GM23338 (cell line): ENCODE measurements at regions not wholly inside any gene's neighbourhood (a gene's known extent, or its start where the extent isn't known, plus 50 kb on each side); places are given as distances from the start of the nearest gene placed in this dataset.

Experiments used
- CREB1 ChIP-seq: fragments of 250-450 bp; sonication (Bioruptor Pico); IDR thresholded peaks from 2 replicates; pipeline ENCODE4 v1.5.0; 2020; ENCODE audit warnings: low read depth, mild to moderate bottlenecking, moderate library complexity
- CTCF ChIP-seq, 2 experiments: fragments of 200-600 bp in 1 of 2; sonication (generic) in 1 of 2; conservative IDR thresholded peaks; 2 replicates each; pipeline versions ENCODE4 v1.5.1 to v1.6.1; 2016 to 2017; ENCODE audit warnings: antibody characterized with exemption in 2 of 2, low read depth in 2 of 2, mild to moderate bottlenecking in 2 of 2, moderate library complexity in 1 of 2
- ETS1 ChIP-seq: IDR thresholded peaks from 2 replicates; pipeline ENCODE4 v1.6.1; 2016; ENCODE audit warnings: antibody characterized with exemption
- EZH2 ChIP-seq: fragments of 200-600 bp; sonication (generic); IDR thresholded peaks from one replicate; pipeline ENCODE4 v1.8.0; 2017; ENCODE audit warnings: antibody characterized with exemption, mild to moderate bottlenecking, low read depth; ENCODE audit not compliant: unreplicated experiment
- EZH2phosphoT487 ChIP-seq: fragments of 200-600 bp; sonication (generic); IDR thresholded peaks from one replicate; pipeline ENCODE4 v1.8.1; 2018; ENCODE audit warnings: antibody characterized with exemption; ENCODE audit not compliant: unreplicated experiment
- JUNB ChIP-seq: IDR thresholded peaks from one replicate; pipeline ENCODE4 v1.6.1; 2016; ENCODE audit warnings: antibody characterized with exemption; ENCODE audit not compliant: unreplicated experiment
- NANOG ChIP-seq: IDR thresholded peaks from 2 replicates; pipeline ENCODE4 v1.6.1; 2016; ENCODE audit warnings: antibody characterized with exemption, borderline replicate concordance
- POLR2AphosphoS5 ChIP-seq: IDR thresholded peaks from 2 replicates; pipeline ENCODE4 v1.6.1; 2016; ENCODE audit warnings: antibody characterized with exemption, low read depth
- REST ChIP-seq: IDR thresholded peaks from one replicate; pipeline ENCODE4 v1.6.1; 2018; ENCODE audit warnings: antibody characterized with exemption; ENCODE audit not compliant: unreplicated experiment
- STAT1 ChIP-seq: IDR thresholded peaks from one replicate; pipeline ENCODE4 v1.6.1; 2016; ENCODE audit warnings: antibody characterized with exemption; ENCODE audit not compliant: unreplicated experiment
- ZNF462 ChIP-seq: fragments of 250-450 bp; sonication (Bioruptor Pico); IDR thresholded peaks from 2 replicates; pipeline ENCODE4 v1.5.0; 2020; ENCODE audit warnings: mild to moderate bottlenecking, moderate library complexity

- no peak for TF ChIP-seq REST
- no peak for TF ChIP-seq CTCF (conservative IDR thresholded peaks at IDR 0.05; ENCODE audit: low read depth in 2 of 2)
- no peak for TF ChIP-seq EZH2
- TF ChIP-seq JUNB = no peak
- TF ChIP-seq POLR2AphosphoS5 = no peak
- no peak for TF ChIP-seq EZH2phosphoT487
- TF ChIP-seq STAT1 = no peak
- no peak for TF ChIP-seq CREB1 (CRISPR knock-in tag)
- no peak for TF ChIP-seq ETS1
- no peak for TF ChIP-seq NANOG
- no peak for TF ChIP-seq ZNF462 (CRISPR knock-in tag)
Measured at GRCh38 chr10:61020420-61021158, 76.6 kb upstream of the RHOBTB1 start.
